NCI-H345 treated with DMSO at 0.1 percent for 48 hours (cell line): ENCODE measurements at regions not wholly inside any gene's neighbourhood (a gene's known extent, or its start where the extent isn't known, plus 50 kb on each side); places are given as distances from the start of the nearest gene placed in this dataset.

Source experiments
- DNase-seq: peaks from one replicate; lab custom pipeline; 2025; ENCODE audit not compliant: unreplicated experiment; lab: John Stamatoyannopoulos, UW

DNA sequence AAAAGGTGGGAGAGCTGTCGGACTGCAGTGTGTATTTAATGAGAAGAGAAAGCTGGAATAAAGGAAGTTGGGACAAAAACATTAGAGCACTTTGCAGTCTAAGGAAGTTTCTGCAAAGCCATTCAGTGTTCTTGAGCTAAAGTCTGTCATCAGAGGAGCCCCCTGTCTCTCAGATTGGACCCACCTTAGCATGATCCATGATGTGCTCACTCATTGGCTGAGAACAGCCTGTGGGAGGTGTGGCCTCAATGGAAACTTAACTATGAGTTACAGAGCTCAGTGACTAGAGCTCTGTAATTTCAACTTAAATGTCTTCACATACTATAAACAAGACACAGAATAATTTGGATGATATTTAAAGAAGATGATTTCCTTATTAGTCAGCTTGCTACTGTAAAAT is 437.0 kb downstream of the BTBD3 start:
- no peak for DNase-seq

DNA sequence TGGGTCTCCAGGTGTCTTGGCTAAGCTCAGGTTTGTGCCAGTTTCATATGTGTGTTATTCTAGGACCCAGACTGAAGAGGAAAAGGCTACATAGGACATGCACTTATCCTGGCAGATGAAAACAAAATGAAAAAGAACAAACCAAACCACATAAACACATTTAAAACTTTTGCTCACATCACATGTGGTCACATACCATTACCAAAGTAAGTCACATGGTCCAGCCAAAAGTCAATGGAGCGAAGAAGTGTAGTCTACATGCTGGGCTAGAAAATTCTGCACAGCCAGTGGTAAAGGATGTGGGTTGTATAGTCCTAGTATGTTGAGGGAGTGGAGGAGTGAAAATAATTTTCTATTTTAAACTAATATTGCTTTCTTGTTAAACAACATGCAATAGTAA is 437.5 kb downstream of the BTBD3 start:
- no peak for DNase-seq

DNA sequence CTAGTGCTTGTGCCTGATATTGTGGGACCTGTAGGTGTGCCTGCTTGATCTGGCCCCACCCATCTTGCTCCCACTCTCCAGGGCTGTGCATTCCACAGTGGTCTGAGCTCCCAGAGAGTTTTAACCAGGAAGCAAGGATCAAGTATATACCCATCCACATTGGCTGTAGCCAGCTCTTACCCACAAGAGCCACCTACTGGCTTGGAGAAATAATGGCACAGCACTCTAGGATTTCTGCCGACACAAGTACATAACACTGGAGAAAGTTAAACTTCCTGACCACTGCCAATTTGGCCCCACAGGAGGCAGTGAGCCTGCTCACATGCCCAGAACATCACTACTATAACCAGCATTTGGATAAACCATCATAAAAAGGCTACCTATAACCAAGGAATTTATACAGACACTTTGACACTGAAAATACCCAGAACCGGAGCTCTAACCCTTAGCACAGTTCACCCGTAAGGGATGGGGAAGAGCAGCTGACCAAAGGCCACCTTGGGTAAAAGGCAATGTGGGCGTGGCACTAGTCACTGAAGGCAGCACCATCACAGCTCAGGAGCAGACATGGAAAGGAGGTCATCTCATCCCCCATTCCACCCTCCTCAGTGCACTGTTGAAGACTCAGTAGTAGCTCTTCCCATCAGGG is 440.4 kb downstream of the BTBD3 start:
- no peak for DNase-seq

DNA sequence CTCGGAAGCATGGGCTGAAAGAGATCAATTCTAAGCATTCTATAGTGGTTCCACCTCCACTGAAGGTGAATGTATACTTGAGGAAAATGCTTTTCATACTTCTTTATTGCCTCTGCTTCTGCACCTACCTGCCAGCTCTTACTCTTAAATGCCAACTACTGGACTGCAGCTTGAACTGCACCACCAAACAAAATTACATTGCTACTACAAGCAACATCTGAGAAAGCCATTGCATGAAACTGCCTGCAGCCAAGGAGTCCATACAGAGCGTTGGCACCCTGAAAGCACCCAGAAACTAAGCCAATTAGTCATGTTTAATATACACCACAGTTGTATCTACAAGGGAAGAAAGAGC is 440.9 kb downstream of the BTBD3 start:
- DNase-seq = no peak

DNA sequence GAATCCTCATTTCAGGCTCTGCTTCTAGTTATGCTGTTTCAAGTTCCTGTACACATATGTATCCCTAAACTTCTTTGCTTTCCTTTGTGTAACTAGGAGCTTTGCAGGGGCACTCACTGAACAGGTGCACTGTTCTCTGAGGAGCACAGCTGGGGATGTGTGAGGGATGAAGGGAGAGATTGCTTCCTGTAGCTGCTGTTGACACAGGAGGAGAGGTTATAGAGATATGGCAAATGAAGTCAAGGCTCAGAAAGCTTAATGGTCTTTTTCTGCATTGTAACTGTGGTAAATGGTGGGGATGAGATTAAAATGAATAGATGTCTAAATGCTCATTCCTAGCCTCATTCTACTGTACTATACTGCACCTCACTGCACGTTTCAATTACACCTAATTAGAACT is 454.3 kb downstream of the BTBD3 start:
- DNase-seq = peak; percentile 96

DNA sequence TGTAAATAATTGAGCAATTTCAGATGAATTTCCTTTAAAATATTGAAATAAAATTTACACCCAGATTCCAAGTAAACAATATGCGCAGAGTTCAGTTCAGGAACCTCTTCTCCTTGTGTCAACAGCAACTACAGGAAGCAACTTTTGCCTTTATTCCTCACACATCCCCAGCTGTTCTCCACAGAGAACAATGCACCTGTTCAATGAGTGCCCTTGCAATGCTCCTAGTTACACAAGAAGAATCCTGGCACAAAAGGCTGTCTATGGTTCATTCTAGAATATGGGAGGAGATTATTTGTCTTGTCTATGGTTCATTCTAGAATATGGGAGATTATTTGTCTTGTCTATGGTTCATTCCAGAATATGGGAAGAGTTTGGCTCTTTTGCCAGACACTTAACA is 454.9 kb downstream of the BTBD3 start:
- peak; percentile 96 for DNase-seq

DNA sequence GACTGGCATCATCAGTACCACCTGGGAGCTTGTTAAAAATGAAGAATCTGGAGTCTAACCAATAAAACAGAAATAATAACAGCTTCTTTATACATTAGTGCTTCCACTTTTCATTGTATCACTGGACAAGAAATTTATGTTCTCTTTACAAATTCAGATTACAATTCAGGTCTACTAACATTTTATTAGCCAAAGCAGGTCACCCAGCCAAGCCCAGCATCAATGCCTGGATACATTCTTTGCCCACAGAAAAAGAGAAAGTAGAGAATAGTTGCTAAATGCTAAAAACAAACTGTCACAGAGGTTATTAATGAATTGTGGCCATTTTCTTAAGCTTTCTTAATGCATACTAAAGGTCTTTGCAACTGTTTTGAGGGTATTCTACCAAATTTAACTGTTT is 458.3 kb downstream of the BTBD3 start:
- no peak for DNase-seq

DNA sequence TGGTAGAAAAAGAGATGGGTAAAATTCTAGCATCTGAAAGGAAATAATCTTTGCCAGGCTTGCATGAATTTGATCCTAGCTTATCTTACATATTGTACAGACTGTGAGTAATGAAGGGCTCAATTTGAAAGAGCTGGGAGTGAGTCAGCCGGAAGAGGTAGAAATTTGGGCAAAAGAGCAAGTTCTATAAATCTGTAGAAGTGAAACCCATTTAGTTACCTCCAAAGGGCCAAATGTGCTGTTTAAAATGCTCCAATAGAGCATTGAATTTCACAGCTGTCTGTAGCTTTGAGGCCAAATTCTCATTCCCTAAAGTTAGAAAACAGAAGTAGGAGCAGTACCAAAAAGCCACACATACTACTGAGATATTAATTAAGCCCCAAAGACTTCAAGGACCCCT is 466.1 kb downstream of the BTBD3 start:
- DNase-seq = no peak

DNA sequence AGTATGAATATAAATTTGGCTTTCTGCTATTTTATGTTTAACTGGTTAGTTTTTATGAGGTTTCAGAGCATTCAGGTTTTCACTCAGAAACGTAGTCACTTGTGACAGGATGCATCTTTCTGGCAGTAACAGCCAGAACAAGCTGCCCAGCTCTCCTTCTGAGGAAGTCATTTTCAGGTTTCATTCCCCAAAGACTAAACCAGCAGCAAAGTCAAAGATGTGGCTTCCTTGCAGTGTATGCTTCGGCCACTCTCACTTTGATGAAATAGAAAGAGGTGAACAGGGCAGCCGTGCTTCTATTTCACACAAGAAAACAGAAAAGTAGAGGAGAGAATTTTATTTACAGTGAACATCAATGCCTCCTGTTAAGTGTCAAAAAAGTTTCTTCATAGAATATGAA is 469.1 kb downstream of the BTBD3 start:
- DNase-seq = no peak

DNA sequence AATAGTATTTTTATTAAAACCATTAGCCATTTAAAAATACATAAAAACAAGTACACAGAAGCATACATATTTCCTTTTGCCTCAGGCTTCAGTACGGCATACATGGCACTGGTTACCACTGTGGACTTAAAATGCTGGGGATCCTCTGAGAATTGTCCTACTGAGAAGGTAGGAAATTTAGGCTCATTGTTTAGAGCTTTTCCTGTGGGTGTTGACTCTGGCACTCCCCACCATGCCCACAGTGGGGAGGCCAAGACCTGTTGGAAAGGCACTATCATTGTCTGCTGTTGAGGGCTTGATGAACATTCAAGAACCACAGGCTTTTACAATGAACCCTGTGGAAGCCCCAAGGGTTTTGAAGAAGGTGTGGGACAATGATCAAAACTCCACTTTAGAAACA is 473.4 kb downstream of the BTBD3 start:
- DNase-seq = no peak

DNA sequence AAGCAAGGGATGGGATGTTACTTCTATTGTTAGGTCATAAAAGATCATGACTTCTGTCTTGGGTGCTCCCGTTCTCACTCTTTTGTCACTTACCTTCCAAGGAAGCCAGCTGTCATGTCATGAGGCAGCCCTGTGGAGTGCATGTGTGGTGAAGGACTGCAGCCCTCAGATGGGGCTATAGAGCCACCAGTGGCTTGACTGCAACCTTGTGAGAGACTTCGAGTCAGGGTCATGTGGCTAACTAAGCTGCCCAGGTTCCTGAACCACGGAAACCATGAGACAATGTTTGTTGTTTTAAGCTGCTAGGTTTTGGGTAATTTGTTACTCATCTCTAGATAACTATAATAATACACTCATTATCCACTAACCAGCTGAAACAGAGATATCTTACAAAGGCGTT is 477.1 kb downstream of the BTBD3 start:
- no peak for DNase-seq

DNA sequence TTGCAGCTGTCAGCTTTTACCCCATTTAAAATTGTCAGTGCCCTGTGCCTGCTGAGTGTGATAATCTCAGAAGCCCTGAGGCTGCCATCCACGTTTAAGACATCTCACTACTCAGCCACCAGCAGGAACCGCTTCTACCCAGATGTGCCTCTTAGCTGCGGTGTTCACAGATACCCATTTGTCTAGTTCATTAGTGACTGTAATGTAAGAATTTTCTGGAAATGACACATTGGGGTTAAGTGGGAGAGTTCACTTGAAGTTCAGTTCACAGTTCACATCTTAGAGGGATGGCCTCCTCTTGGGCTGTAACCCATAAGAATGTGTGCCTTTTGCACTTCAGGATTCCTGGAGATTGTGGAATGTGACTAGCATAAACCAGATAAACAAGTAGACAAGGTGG is 477.7 kb downstream of the BTBD3 start:
- DNase-seq = no peak

DNA sequence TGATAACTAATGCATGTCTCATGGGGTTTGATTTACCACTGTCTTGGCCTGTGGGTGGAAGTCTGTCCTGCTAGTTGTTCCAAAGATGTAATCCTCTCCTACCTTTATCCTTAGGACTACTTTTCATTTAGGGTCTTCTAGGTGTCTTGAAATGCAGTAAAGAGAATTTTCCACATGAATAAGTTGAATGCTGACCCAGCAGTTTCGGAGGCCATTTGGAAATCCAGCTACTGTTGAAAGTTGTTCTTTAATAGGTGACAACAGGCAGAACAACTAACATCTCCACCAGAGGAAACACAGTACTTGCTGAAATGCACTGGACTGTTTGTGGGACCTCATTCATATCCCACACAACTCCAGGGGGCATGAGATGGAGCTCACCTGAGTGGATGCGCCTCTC is 478.1 kb downstream of the BTBD3 start:
- no peak for DNase-seq

DNA sequence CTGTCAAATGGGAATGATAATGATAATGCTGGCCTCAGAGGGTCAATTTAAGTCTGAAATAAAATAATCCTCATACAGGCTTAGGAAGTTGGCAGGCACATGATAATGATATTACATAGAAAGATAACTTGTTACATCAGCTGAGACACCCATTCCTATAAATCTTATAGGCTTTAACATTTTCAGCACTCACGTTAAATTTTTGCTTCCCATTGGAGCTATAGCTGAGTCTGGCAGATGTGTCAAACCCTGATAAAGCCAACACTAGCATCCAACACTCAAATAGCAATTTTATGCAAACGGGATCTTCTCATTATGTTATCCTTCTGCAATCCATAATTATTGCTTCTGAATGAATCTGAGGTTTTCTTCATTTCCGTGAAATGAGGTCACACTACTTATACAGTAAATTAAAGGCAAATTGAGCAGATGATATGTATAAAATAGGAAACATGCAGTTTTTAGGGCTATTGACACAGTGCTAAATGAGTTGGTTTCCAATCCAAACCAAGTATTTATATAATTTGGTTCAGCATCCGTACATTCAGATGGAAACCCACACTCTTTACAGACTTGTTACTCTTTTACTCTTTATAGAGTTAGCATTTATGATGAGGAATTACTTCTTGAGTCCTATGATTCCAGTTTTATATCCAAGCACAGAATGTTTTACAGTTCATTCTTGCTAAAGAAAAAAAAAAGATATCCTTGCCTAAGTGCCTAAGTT is 481.6 kb downstream of the BTBD3 start:
- no peak for DNase-seq

DNA sequence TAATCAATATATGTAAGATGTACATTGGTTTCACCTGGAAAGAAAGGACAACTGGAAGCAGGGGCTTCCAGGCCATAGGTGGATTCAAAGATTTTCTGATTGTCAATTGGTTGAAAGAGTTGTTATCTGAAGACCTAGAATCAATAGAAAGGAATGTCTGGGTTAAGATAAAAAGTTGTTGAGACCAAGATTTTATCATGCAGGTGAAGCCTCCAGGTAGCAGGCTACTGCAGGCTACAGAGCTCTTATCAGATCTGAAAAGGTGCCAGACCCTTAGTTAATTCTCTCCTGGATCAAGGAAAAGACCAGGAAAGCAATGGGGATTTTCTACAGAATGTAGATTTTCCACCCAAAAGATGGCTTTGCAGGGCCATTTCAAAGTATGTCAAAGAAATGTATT is 487.2 kb downstream of the BTBD3 start:
- DNase-seq = no peak

DNA sequence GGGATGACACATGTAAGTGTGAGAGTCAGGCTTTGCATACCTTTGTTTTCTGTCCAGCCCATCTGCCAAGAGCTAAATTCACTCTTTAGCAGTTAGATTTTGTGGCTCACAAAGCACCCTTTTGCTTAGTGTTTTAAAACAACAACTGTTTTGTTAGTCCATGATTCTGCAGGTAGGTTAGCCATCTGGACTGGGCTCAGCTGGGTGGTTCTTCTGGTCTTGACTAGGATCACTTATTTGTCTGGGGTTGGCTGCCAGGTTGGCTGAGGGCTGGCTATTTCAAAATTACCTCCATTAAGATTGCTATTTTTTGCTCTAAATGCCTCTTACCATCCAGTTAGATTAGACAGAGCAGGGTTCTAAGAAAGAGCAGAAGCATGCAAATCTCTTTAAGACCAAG is 489.3 kb downstream of the BTBD3 start:
- no peak for DNase-seq

DNA sequence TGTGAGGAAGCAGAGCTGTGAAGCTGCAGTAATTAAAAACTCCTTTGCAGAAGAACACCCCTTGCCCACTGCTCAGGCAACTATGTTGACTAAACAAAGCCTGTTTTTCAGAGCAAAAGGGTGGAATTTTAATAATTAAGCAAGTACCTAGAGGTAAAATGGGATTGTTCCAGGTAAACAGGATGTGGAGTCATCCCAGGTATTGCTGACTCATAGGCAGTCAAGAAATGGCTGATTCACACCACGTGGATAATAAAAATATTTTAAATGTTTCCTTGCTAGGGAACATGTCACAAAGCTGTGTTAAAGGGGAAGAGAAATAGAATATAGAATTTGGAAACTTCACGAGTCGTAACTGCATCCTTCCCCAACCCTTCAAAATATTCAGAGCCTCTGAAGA is 491.8 kb downstream of the BTBD3 start:
- no peak for DNase-seq

DNA sequence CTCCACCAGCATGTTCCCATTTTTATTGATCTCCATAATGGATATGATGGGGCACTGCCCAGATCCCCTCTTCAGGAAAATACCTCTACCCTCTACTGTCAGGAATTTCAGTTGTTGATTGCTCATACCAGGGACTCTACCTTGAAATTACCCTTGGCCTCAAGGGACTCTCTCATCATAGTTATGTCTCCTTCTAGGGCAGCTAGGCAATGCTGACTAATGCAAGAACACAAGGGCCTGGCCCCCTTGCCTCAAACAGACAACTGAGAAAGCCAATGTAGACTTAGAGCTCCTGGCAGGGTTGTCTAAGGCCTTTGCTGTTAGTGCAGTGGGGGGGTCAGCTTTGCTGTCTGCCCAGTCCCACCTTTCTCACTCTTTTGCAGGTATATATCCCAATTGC is 493.1 kb downstream of the BTBD3 start:
- no peak for DNase-seq

DNA sequence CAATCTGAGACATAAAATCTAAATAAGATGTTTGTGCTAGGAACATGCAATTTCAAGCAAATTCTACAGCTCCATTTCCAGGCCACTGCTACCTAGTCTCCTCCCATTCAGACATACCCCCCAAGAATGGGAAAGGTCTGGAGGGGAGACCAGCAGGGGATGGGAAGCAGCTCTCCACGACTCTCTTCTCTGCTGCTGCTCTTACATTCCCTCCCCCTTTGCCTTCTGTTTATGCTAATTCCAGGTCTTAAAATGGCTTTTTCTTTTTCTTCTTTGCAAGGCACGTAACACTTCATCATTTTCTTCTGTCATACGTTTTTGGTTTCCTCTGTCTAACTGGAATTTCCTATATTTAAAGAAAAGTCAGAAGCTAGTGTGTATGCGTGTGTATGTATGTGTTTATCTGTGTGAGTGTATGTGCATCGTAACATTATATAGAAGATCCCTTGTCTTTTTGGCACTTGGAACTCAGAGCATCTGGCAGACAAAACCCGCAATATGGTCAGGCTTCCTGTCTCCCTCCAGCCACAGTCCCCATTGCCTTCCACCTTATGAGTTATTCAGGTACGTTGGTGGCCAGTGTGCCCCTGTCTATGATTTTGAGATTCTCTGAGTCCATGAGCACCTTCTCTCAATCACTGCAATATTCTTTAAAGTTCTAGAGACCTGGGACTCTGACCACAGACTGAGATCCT is 493.7 kb downstream of the BTBD3 start:
- DNase-seq = no peak

DNA sequence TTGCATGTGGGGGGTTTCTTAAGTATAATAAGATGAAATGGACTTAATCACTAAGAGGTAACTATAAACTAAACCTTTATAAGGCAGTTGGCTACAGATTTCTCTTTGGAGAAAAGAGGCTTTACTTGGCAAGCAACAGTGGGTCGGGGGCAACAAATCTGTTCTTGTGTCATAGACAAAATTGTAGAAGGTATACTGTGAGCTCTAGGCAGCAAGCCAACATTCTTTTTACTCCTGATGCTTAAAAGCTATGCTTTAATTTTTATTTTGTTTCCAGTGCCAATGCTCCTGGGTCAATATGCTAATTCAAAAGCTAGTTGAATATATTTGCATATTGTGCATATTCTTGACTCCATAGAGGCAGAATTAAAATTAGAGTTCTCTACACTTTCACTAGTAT is 495.4 kb downstream of the BTBD3 start:
- no peak for DNase-seq

DNA sequence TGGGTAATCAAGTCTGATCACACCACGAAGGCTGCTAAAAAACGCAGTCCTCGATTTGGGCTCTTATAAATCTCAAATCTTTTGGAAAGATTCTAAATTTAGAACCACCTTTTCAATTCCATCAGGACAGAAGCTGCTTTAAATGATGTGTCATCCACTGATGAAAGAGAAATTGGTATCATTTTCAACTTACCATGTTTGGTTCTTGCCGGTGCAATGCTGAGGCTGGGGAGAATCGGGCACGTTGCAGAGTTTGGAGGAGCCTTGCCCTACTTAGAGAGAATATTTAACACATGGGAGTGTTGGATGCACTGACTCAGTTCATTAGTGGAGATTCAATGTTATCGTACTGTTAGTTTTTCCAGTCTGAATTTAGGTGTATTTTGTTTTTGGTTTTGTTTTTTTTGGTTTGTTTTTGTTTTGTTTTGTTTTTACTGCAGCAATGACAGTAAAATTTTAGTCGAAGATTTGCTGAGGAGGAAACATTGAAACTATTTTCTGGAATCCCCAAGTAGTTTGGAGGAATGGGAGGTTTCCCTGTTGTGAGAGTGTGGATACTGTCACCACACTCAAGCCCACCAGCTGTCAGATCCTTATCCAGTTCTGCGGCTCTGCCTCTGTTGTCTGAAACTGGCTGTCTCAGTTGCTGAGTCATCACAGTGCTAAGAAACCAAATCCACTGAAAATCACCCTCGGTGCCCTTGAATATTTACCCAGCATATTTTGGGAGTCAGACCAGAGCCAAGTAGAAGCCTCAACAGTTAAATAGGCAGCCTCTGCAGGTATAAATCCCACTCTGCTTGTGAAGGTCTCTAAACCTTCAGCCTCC is 497.0 kb downstream of the BTBD3 start:
- no peak for DNase-seq

DNA sequence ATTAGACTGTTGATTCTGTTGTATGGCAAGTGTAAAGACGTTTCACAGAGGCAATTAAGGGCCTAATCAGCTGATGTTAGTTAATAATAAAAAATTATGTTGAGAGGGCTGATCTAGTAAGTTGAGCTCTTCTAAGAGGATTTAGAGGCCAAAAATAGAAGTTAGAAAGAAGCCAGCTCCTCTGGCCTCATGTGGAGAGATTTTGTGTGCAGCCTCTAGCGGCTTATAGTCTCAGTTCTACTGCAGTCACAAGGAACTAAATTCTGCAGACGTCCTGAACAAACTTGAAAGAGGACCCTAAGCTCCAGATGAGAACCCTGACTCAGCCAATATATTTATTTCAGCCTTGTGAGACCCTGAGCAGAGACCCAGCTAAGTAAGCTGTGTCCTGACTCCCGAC is 498.6 kb downstream of the BTBD3 start:
- no peak for DNase-seq
